ENCODE measurements at regions not wholly inside any gene's neighbourhood (a gene's known extent, or its start where the extent isn't known, plus 50 kb on each side); places are given as distances from the start of the nearest gene placed in this dataset.

DNA sequence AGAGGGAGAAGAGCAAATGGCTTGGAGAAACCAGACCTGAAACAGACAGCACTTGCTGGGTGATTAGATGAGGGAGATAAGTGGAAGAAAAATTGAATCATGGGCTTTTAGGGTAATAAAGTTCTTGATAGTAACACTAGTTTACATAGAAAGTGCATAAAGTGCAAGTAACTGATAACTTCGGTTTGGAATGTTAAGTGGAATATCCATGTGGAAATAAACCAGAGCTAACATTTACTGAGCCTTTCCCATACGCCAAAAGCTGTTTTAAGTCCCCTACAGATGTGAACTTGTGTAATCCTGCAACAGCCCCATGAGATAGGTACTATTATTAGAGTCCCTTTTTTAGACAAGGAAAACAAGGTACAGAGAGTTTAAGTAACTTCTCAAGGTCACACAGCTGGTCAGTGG, 77.1 kb upstream of the NUDT4 start:
- Histone ChIP-seq H3K36me3 (ENCODE audit: insufficient read depth) (no peaks in the 10 kb centered on the region), H3F3A (replicated peaks; ENCODE audit: low read depth) (no peaks in the 10 kb centered on the region), H3K4me2 (no peak overlapping the region), H4K20me1 (replicated peaks; ENCODE audit: insufficient read depth) (no peaks in the 10 kb centered on the region), H3K4me1 (ENCODE audit: insufficient read depth) (no peaks in the 10 kb centered on the region), H3K4me3 (no peak overlapping the region), H2AFZ (no peak overlapping the region), H3K79me2 (replicated peaks; ENCODE audit: insufficient read depth) (no peaks in the 10 kb centered on the region), H3K27me3 (ENCODE audit: insufficient read depth) (no peaks in the 10 kb centered on the region), H3K9me2 (ENCODE audit: insufficient read depth) (no peaks in the 10 kb centered on the region), H3K27ac (ENCODE audit: low read depth) (no peak overlapping the region)
- Mint-ChIP-seq H3K9me3 (no peaks in the 10 kb centered on the region), H3K27me3 (ENCODE audit: insufficient read depth, low read depth, poor library complexity) (peaks cover 2% of the 10 kb centered on the region), H3K4me1 (peaks cover 4% of the 10 kb centered on the region; the same call in 1 of the 3 replicates), H3K4me3 (no peak overlapping the region), H3K36me3 (ENCODE audit: low read depth) (no peaks in the 10 kb centered on the region), H3K27ac (no peak overlapping the region)
- DNase-seq (ENCODE audit: low spot score): no peak
- ATAC-seq: no peak
- TF ChIP-seq, protein P1, sequence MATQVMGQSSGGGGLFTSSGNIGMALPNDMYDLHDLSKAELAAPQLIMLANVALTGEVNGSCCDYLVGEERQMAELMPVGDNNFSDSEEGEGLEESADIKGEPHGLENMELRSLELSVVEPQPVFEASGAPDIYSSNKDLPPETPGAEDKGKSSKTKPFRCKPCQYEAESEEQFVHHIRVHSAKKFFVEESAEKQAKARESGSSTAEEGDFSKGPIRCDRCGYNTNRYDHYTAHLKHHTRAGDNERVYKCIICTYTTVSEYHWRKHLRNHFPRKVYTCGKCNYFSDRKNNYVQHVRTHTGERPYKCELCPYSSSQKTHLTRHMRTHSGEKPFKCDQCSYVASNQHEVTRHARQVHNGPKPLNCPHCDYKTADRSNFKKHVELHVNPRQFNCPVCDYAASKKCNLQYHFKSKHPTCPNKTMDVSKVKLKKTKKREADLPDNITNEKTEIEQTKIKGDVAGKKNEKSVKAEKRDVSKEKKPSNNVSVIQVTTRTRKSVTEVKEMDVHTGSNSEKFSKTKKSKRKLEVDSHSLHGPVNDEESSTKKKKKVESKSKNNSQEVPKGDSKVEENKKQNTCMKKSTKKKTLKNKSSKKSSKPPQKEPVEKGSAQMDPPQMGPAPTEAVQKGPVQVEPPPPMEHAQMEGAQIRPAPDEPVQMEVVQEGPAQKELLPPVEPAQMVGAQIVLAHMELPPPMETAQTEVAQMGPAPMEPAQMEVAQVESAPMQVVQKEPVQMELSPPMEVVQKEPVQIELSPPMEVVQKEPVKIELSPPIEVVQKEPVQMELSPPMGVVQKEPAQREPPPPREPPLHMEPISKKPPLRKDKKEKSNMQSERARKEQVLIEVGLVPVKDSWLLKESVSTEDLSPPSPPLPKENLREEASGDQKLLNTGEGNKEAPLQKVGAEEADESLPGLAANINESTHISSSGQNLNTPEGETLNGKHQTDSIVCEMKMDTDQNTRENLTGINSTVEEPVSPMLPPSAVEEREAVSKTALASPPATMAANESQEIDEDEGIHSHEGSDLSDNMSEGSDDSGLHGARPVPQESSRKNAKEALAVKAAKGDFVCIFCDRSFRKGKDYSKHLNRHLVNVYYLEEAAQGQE (IDR thresholded peaks at IDR 0.05; ENCODE audit: unreplicated experiment): no peak
- TF ChIP-seq ZNF331 (CRISPR knock-in tag; IDR thresholded peaks at IDR 0.05; ENCODE audit: low read depth): no peak

DNA sequence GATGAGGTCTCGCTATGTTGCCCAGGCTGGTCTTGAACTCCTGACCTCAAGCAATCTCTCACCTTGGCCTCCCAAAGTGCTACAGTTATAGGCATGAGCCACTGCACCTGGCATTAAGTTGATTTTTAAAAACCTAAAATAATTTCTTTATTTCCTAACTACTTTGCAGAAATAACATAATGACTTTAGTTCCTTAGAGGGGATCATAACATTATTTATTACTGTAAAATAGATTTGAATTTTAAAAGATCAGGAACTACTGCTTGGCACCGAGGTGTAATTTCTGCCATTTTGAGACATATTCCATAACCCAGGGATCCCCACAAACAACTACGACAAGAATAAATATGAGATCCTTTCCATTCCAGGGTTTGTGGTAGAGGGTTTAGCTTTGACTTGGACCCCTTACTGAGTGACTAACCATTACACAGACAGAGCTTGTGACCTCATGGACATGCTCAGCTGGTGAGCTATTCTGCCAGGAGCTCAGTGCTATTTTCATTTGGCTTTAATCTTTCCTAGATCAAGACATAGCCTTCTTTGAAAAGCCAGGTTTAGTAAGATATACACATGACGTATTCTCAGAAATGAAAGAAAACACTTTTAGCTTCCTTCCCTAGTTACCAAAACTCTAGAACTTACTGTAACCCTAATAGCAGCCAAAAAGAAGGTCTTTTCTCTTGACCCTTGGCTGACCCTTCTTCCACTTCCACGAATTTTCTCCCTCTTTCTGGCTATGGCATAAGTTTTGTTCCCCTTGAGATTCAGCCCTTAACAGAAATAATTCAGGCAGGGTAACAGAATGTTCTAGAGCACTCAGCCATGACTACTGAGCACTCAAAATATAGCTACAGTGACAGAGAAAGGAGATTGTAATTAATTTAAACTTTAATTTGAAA, 75.1 kb upstream of the NUDT4 start:
- Histone ChIP-seq H3K9me2 (ENCODE audit: insufficient read depth) (no peaks in the 10 kb centered on the region), H3K27me3 (ENCODE audit: insufficient read depth) (no peaks in the 10 kb centered on the region), H3K4me3 (no peak overlapping the region), H3K4me2 (no peak overlapping the region), H3K36me3 (ENCODE audit: insufficient read depth) (no peaks in the 10 kb centered on the region), H4K20me1 (replicated peaks; ENCODE audit: insufficient read depth) (no peaks in the 10 kb centered on the region), H3F3A (replicated peaks; ENCODE audit: low read depth) (no peaks in the 10 kb centered on the region), H3K79me2 (replicated peaks; ENCODE audit: insufficient read depth) (no peaks in the 10 kb centered on the region), H3K4me1 (ENCODE audit: insufficient read depth) (no peaks in the 10 kb centered on the region), H2AFZ (no peak overlapping the region), H3K27ac (ENCODE audit: low read depth) (no peak overlapping the region)
- Mint-ChIP-seq H3K27ac (no peak overlapping the region), H3K9me3 (peaks cover 7% of the 10 kb centered on the region; the same call in 2 of the 3 replicates), H3K4me3 (no peak overlapping the region), H3K4me1 (no peaks in the 10 kb centered on the region), H3K36me3 (ENCODE audit: low read depth) (no peaks in the 10 kb centered on the region; the same call in 2 of the 3 replicates), H3K27me3 (ENCODE audit: insufficient read depth, low read depth, poor library complexity) (no peaks in the 10 kb centered on the region)
- ATAC-seq (no peak), DNase-seq (ENCODE audit: low spot score) (no peak)
- TF ChIP-seq ZNF331 (CRISPR knock-in tag; IDR thresholded peaks at IDR 0.05; ENCODE audit: low read depth) (no peak), ZNF114 (CRISPR knock-in tag; IDR thresholded peaks at IDR 0.05) (no peak), POLR2AphosphoS5 (IDR thresholded peaks at IDR 0.05; ENCODE audit: low read depth) (no peak), EZH2 (IDR thresholded peaks at IDR 0.05; ENCODE audit: low read depth, unreplicated experiment) (no peak), NANOG (IDR thresholded peaks at IDR 0.05; ENCODE audit: borderline replicate concordance) (no peak), JUNB (IDR thresholded peaks at IDR 0.05; ENCODE audit: unreplicated experiment) (no peak), CREB1 (CRISPR knock-in tag; IDR thresholded peaks at IDR 0.05; ENCODE audit: low read depth) (no peak), STAT1 (IDR thresholded peaks at IDR 0.05; ENCODE audit: unreplicated experiment) (no peak), EZH2phosphoT487 (IDR thresholded peaks at IDR 0.05; ENCODE audit: unreplicated experiment) (no peak)
- TF ChIP-seq, protein P2, sequence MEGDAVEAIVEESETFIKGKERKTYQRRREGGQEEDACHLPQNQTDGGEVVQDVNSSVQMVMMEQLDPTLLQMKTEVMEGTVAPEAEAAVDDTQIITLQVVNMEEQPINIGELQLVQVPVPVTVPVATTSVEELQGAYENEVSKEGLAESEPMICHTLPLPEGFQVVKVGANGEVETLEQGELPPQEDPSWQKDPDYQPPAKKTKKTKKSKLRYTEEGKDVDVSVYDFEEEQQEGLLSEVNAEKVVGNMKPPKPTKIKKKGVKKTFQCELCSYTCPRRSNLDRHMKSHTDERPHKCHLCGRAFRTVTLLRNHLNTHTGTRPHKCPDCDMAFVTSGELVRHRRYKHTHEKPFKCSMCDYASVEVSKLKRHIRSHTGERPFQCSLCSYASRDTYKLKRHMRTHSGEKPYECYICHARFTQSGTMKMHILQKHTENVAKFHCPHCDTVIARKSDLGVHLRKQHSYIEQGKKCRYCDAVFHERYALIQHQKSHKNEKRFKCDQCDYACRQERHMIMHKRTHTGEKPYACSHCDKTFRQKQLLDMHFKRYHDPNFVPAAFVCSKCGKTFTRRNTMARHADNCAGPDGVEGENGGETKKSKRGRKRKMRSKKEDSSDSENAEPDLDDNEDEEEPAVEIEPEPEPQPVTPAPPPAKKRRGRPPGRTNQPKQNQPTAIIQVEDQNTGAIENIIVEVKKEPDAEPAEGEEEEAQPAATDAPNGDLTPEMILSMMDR (conservative IDR thresholded peaks at IDR 0.05; ENCODE audit: low read depth in 2 of 2): no peak
- TF ChIP-seq, protein P1 (IDR thresholded peaks at IDR 0.05; ENCODE audit: unreplicated experiment): no peak
- TF ChIP-seq, protein P3, sequence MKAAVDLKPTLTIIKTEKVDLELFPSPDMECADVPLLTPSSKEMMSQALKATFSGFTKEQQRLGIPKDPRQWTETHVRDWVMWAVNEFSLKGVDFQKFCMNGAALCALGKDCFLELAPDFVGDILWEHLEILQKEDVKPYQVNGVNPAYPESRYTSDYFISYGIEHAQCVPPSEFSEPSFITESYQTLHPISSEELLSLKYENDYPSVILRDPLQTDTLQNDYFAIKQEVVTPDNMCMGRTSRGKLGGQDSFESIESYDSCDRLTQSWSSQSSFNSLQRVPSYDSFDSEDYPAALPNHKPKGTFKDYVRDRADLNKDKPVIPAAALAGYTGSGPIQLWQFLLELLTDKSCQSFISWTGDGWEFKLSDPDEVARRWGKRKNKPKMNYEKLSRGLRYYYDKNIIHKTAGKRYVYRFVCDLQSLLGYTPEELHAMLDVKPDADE (IDR thresholded peaks at IDR 0.05): no peak
